Lung (tissue), 11 donors: ENCODE measurements at regions not wholly inside any gene's neighbourhood (a gene's known extent, or its start where the extent isn't known, plus 50 kb on each side); places are given as distances from the start of the nearest gene placed in this dataset.

Experiments used
- ATAC-seq: fragments of 200-7000 bp; cut with Tn5 transposase; one replicate; pipeline ENCODE4 v1.9.1; 2020; ENCODE audit warnings: moderate number of reproducible peaks; ENCODE audit not compliant: insufficient read depth, low FRiP score
- DNase-seq, 3 donors: peaks; one replicate each; pipeline ENCODE4 v3.0.0-alpha.2; 2013 to 2017
- H3K27ac ChIP-seq, 2 donors: one replicate each; pipeline ENCODE4 v1.5.1; 2013; ENCODE audit warnings: mild to moderate bottlenecking in 2 of 2, moderate library complexity in 2 of 2, control low read depth in 1 of 2, inconsistent platforms in 1 of 2, low read depth in 1 of 2, low read length in 1 of 2
- H3K27me3 ChIP-seq, 3 donors: one replicate each; pipeline ENCODE4 v1.5.1; 2013; ENCODE audit warnings: low read length in 2 of 3; ENCODE audit not compliant: control insufficient read depth in 3 of 3, insufficient read depth in 3 of 3
- H3K36me3 ChIP-seq, 4 donors: one replicate each; pipeline ENCODE4 v1.5.1; 2013; ENCODE audit warnings: low read length in 4 of 4, mild to moderate bottlenecking in 1 of 4, moderate library complexity in 1 of 4; ENCODE audit not compliant: control insufficient read depth in 4 of 4, insufficient read depth in 4 of 4
- H3K4me1 ChIP-seq, 5 donors: one replicate each; pipeline ENCODE4 v1.5.1; 2013; ENCODE audit warnings: low read length in 5 of 5, mild to moderate bottlenecking in 2 of 5, moderate library complexity in 1 of 5; ENCODE audit not compliant: control insufficient read depth in 5 of 5, insufficient read depth in 5 of 5
- H3K4me3 ChIP-seq: one replicate; pipeline ENCODE4 v1.5.1; 2013; ENCODE audit warnings: mild to moderate bottlenecking, control low read depth, moderate library complexity
- H3K9ac ChIP-seq, 2 donors: one replicate each; pipeline ENCODE4 v1.5.1; 2013; ENCODE audit warnings: low read length in 2 of 2, control low read depth in 1 of 2; ENCODE audit not compliant: insufficient read depth in 1 of 2
- H3K9me3 ChIP-seq, 4 donors: one replicate each; pipeline ENCODE4 v1.5.1; 2013; ENCODE audit warnings: low read length in 3 of 4, mild to moderate bottlenecking in 1 of 4, moderate library complexity in 1 of 4; ENCODE audit not compliant: control insufficient read depth in 4 of 4, insufficient read depth in 3 of 4
- WGBS, 2 donors: extraction: QIAGEN DNeasy Blood & Tissue Kit; methylation state at CpG; one replicate each; pipeline ENCODE4 v1.1.7; 2013; 5-methylcytosine and 5-hydroxymethylcytosine counted together
- TF ChIP-seq, protein P1 (sequence below): IDR thresholded peaks from 2 replicates; pipeline ENCODE4 v1.5.1; 2012; ENCODE audit warnings: mild to moderate bottlenecking; ENCODE audit errors: control extremely low read depth, extremely low read depth
- donor health status: control.
- donor health status: control.
- donor health status: Bipolar disorder and iron deficiency.
- donor health status: healthy.
- donor health status: DM: yes; HTN: yes; CAD: no.

GRCh38 chr5:72746736-72747135 is 69.7 kb upstream of the TNPO1 start:
- Histone ChIP-seq H3K4me3 (no peak overlapping the region), H3K27me3 (no peaks in the 10 kb centered on the region), H3K9me3 (no peaks in the 10 kb centered on the region), H3K36me3 (no peaks in the 10 kb centered on the region), H3K9ac (no peak overlapping the region), H3K4me1 (no peaks in the 10 kb centered on the region), H3K27ac (no peak overlapping the region)
- TF ChIP-seq, protein P1, sequence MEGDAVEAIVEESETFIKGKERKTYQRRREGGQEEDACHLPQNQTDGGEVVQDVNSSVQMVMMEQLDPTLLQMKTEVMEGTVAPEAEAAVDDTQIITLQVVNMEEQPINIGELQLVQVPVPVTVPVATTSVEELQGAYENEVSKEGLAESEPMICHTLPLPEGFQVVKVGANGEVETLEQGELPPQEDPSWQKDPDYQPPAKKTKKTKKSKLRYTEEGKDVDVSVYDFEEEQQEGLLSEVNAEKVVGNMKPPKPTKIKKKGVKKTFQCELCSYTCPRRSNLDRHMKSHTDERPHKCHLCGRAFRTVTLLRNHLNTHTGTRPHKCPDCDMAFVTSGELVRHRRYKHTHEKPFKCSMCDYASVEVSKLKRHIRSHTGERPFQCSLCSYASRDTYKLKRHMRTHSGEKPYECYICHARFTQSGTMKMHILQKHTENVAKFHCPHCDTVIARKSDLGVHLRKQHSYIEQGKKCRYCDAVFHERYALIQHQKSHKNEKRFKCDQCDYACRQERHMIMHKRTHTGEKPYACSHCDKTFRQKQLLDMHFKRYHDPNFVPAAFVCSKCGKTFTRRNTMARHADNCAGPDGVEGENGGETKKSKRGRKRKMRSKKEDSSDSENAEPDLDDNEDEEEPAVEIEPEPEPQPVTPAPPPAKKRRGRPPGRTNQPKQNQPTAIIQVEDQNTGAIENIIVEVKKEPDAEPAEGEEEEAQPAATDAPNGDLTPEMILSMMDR = no peak
- ATAC-seq (no peak), DNase-seq (no peak)
- WGBS, 2 donors = 92 to 98% methylated on average over 5 of the region's 5 CpGs

DNA sequence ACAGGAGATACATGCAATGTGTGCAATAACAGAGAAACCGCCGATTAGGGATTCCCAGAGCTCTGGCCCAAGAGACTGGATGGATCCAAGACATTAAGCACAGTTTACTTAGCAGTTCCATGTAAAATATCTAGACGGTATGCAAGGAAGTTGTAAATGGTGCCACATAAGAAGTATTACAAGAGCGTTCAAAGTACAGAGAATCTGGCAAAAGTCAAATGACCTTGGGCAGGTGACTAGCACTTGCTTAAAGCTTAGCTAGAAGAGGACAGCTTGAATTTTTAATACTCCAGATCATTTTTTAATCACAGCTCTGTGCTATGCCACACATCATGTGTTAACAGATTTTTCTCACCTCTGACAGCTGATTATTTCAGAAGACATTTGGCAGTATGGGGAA is 72.3 kb upstream of the TNPO1 start:
- WGBS, 2 donors = 85 to 91% methylated on average over 4 of the region's 4 CpGs
- H3K27ac ChIP-seq = no peak overlapping the region
- no peak overlapping the region for H3K9ac ChIP-seq
- ATAC-seq (no peak), DNase-seq (peak in 1 of 3 donors; percentile 12)
- TF ChIP-seq, protein P1 = no peak
- H3K4me1 ChIP-seq = no peaks in the 10 kb centered on the region
- no peaks in the 10 kb centered on the region for H3K27me3 ChIP-seq
- H3K36me3 ChIP-seq = no peaks in the 10 kb centered on the region
- no peak overlapping the region for H3K4me3 ChIP-seq
- no peaks in the 10 kb centered on the region for H3K9me3 ChIP-seq

DNA sequence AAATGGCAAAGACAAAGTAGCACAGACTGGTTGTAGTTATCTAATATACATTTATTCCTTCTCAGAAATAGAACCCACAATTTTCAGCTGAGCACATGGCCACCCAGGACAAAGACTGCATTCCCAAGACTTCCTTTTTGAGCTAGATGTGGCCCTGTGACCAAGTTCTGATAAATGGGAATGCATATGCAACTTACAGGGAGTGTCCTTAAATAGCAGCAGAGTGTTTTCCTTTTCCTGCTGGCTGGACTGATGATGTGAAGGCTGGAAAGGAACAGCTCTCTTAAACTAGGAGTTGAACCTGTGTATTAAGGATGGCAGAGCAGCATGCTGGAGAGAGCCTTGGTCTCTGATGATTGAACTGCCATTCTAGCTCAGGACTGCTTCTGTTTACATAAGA is 74.7 kb upstream of the TNPO1 start:
- ATAC-seq (no peak), DNase-seq (no peak)
- TF ChIP-seq, protein P1 = no peak
- Histone ChIP-seq H3K36me3 (no peaks in the 10 kb centered on the region), H3K9me3 (no peaks in the 10 kb centered on the region), H3K27me3 (no peaks in the 10 kb centered on the region), H3K27ac (no peak overlapping the region), H3K9ac (no peak overlapping the region), H3K4me1 (no peaks in the 10 kb centered on the region), H3K4me3 (no peak overlapping the region)

GRCh38 chr5:72733810-72734209 is 82.7 kb upstream of the TNPO1 start:
- Histone ChIP-seq H3K9me3 (no peaks in the 10 kb centered on the region), H3K27ac (no peak overlapping the region), H3K4me1 (no peaks in the 10 kb centered on the region), H3K9ac (no peak overlapping the region), H3K36me3 (no peaks in the 10 kb centered on the region), H3K27me3 (no peaks in the 10 kb centered on the region), H3K4me3 (no peak overlapping the region)
- WGBS, 2 donors = 80 to 85% methylated on average over 4 of the region's 4 CpGs
- DNase-seq (no peak), ATAC-seq (no peak)
- TF ChIP-seq, protein P1 = no peak
